HG03521 (cell line): ENCODE measurements at regions not wholly inside any gene's neighbourhood (a gene's known extent, or its start where the extent isn't known, plus 50 kb on each side); places are given as distances from the start of the nearest gene placed in this dataset.
A peak's percentile ranks its signal among the peaks of the same experiment; 100 is the strongest.

Experiments
- ATAC-seq: cut with Tn5 transposase; IDR thresholded peaks from one replicate; pipeline ENCODE4 v1.9.1; 2021; ENCODE audit warnings: mild to moderate bottlenecking, moderate library complexity; ENCODE audit not compliant: unreplicated experiment

DNA sequence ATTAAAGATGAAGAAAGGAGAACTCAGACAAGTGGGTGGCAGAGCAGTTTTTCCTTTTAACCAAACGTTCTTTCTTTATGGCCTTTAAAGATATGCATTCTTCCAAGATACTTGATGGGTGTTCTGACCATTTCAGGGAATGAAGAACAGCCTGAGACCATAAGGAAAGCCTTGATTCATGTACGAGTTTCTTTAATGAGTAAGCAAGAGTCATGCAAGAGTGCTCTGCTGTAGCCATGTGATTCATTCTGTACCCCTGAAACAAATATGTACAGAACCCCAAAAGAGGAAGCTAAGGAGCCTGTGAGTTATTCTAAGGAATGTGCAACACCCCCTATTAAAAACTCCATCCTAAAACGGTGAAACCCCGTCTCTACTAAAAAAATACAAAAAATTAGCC, 372.8 kb downstream of the MTX2 start:
- ATAC-seq = no peak

DNA sequence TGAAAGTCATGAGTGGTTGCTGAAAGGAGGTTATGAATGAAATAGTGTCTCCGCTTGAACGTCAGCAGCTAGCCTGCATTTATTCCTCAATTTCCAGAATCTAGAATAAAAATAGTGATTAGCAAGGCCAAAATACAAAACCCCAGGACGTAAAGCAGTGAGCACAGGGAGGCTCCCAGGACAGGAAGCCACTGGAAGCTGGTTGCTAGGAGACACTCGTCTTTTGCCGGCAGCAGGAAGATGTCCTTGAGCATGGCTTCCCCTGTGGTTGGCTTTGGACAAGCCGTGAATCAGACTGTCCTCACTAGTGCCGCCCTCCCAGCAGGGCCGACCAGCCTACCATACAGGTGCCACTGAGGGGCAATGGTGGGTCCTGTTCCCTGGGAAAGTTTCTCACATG, 374.4 kb downstream of the MTX2 start:
- no peak for ATAC-seq

DNA sequence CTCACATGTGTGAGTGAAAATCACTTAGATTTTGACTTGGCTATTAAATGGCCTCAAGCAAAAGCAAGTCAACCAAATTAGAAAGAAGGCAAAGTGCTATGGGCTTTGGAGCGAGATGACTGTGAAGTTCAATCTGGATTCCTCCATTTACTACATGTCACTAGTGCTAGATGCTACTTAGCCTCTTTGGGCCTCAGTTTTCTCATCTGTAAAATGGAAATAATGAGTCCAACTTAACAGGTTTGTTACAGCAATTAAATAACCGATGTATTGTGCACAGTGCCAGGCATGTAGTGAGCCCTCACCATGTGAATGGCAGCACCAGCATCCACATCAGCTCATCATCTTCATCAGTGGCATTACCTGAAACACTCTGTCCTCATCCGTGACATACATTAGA, 376.3 kb downstream of the MTX2 start:
- ATAC-seq = no peak

DNA sequence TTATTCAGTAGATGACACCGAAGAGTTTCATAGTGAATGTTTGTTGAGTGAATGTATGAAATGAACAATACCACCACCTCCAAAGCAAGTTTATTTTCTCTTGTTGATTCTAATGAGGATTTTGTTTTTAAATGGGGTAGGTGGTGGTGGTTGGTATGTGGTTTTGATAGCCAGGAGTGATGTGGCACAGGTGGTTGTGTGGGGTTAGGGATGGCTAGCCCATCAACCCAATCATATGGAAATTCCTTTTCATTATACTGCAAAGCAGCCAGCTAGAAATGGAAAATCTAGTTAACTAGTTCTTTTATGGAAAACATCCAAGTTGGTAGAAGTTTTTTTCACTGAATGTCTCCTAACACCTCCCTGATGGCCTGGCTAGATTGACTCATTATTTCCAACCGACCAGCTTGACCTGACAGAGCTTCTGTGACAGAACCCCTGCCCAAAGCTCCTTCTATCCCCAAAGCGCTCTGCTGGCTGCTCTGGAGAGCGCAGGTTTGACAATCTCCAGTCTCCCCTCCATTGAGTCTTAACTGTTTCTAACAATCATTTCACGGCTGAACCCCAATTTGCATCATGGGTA, 376.9 kb downstream of the MTX2 start:
- no peak for ATAC-seq

DNA sequence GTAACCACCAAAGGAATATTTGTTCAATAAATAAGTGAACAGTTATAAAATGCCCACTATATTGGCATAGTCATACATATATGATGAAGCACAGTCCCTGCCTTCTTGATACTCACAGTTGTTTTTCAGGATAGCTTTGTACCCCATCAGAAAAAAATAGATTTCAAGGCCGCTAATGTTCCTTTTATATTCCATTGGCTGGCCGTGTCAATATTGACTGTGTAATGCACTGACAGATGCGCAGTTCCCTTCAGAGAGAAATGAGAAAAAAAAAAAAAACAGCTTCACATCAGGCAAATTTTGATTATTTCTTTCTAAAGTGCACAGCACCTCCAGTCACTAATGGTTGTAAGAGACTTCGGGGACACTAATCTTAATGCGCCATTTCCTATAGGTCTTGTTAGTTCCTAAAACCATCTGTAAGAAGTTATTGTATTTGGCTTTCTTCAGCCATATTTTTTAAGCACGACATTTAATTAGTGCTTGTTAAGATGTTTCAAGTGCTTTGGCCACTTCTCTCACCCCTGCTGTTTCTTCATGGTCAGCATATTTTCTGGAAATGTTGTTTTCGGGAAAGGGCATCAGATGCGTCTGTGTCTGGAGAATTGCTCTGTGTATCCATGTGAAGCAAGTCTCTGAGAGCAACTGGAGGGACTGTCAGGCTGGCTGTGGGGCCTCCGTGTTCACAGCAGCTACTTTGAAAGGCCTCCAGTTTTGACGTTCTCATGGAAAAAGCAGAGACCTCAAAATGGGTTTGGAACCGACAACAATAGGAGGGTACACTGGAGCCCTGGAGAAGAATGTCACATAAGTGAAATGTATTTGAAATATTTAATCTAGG, 378.3 kb downstream of the MTX2 start:
- no peak for ATAC-seq

DNA sequence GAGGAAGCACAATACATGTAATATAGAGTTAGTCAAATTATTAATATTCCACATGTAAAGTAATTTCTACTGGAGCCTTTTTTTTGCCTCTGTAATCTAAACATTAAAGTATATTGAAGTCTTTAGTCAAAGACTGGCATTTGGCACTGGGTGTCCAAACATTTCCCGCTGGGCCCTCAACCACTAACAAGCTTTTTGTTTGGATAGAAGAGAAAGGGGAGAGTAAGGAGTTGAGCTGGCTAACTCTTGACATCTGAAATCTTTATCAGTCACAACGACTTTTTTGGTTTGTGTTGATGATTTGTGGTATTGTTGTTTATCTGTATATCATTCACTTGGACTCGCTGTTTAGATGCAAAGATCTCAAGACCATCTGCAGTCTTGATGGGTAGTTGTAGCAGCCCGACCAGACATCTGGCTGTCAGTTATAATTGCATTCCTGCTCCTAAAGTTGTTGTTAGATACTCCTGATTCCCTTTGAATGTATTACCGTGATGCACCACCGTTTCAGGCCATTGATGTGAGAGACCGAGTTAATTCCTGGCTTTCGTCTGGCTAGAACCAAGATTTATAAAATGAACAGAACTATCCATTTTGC, 379.6 kb downstream of the MTX2 start:
- ATAC-seq = no peak

DNA sequence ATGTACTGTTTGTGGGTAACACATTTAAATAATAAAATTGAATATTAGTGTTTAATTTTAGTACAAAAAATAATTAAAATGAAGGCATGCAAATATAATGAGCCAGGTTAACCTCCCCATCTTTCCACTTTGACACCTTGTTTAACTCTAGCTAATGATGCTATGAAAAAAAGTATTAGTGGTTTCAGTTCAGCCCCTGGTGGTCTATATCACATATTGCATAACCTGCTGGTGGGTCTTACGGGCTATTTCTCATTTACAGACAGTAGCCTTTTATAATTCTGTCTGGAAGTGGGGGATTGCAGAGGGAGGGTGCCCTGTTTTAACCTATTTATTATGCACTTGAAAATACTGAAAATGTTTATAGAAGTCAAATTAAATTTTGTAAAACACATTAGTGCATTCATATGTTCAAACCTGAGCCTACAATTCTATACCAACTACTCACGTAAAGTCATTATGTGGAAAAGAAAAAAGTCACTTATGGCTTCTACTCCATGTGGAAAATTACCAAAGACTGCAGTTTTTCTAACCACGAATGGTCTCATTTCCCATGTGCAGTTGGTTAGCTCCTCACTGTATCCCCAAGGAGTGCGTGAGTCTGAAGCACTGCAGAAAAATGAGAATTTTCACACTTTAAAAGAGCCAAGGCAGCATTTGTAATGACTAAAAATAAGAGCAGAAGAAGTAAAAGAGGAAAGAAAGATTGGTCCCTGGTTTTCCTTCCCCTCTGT, 381.0 kb downstream of the MTX2 start:
- ATAC-seq = no peak

DNA sequence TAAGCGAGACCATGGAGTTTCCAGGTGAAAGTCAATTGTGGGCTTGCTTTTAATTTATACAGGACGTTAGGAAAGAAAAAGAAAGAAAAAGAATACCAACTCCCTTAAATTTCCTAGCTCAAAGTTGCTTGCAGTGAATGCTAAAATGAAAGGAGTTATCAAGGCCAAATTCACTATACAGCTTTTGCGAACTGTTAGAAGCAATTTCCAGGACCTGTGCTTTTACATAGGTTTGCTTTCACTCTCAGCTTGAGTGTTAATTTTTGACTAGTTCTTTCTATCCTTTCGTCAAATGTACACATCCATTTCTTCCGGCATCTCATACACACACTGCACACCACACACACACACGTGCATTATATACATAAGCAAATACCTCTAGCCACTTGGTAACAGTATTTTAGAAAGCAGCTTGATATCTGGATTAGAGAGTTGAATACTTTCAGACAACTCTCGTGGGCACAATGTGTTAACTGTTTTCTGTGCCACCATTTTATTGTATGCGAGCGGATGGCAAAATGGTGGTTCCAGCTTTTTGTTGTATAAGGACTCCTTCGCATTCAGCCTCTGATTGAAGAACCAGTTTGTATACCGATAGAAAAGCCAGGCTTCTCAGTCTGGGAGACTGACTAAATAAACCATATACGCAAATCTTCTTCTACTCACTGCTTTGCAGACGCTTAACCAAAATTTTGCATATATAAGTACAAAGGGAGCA, 381.8 kb downstream of the MTX2 start:
- no peak for ATAC-seq

DNA sequence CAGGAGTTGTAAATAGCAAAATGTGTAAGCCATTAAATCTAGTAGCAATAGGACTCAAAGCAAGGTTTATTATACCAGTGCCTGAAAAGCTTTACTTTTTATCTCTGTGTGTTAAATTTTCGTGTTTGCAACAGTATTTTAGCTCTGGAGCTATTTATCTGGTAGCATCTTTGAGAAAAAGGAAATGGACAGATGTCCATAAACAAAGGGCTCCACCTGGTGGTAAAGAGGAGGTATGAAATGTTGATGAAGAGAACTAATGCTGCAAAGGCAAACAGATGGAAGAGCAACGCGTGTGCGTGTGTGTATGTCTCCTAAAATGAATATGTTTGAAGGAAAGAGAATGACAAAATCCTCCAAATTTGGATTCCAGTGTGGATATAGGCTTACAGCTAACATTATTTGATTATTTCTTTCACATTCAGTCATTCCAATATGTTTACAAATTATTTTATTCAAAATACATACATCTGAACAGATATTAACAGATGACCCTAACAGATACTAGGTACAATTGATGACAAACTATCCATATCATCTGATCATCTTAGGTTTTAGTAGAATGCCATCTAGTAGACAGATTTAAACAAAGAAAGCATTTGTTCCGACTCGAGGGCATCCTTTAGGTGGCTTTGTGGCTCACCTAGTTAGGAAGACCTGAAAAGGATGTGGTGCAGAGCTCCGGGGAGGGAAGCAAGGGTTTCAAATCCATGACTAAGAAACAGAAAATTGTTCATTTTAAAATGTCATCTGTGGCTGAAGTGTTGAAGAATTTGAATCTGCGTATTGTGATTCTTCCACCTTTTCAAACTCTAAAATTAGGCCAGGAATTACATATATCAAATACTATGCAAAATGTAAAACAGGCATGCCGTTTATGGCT, 383.3 kb downstream of the MTX2 start:
- peak; percentile 62 for ATAC-seq

DNA sequence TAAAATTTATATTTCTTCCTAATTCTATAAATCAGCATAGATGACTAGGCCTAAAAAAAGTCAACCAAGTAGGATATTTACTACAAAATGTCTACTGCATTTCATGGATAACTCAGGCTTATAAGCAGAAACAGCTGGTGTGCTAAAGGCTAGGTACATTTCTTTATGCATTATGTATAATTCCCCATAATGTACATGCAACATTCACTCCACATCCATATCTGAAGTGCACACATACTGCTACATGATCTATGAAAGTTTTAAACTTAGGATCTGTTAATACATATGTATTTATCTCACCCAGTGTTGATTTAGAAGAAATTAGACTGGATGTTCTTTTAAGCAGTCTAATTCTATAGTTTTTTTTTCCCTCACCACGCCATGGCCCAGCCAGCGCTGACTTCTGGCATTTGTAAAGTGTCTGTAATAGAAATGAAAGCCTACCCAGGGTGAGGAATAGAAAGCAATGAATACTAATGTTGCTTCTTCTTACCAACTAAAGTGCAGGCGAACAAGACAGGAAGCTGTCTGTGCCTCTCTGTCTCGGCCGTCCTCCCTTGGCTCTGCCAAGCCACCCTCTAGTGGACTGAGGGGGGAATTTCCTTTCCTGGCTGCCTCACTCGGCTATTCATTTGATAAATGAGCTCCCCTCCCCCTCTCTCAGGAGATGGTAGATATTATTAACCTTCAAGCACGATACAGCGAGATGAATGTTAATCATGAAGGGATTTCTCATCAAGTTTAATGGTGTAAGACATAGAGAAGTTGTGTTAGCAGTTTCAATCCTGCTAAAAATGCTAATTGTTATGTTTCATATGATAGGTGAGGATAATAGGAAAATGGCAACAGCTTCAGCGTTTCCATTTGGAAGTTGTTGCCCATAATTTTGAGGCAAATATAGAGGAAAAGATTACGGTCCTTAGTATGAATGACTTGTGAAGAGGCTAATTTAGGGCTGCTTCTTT, 384.5 kb downstream of the MTX2 start:
- peak; percentile 89 for ATAC-seq

DNA sequence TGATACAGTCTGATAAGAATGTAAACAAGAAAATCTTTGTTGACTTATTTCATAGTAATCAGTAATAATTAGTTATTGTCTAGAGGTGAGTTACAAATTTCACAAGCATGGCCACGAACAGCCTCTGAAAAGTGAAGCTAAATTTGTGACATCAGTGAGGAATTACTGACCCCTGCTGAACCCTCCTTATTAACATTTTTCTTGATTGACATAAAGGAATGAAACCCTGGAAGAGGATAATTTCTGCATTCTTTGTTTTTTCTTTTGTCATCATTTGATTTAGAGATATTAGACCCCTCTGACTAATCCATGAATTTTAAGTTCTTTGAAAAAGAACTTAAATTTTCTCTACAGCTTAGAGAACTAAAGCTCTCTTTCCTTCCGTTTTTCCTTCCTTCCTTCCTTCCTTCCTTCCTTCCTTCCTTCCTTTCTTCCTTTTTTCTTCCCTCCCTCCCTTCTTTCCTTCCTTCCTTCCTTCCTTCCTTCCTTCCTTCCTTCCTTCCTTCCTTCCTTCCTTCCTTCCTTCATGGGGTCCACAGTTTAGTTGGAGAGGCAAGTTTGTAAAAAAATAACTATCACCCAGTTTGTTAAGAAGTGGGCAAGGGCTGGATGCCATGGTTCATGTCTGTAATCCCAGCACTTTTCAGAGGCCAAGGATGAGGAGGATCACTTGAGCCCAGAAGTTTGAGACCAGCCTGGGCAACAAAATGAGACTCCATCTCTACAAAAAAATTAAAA, 387.0 kb downstream of the MTX2 start:
- no peak for ATAC-seq

DNA sequence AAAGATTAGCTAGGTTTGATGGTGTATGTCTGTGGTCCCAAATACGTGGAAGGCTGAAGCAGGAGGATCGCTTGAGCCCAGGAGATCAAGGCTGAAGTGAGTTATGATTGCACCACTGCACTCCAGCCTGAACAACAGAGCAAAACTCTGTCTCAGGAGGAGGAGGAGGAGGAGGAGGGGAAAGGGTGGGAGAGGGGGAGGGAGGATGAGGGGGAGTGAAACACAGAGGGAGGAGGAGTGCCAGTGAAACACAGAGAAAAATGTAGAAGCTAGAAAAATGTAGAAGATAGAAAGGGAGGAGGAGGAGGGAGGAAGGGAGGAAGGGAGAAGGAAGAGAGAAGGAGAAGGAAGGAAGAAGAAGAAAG, 387.5 kb downstream of the MTX2 start:
- ATAC-seq = no peak

DNA sequence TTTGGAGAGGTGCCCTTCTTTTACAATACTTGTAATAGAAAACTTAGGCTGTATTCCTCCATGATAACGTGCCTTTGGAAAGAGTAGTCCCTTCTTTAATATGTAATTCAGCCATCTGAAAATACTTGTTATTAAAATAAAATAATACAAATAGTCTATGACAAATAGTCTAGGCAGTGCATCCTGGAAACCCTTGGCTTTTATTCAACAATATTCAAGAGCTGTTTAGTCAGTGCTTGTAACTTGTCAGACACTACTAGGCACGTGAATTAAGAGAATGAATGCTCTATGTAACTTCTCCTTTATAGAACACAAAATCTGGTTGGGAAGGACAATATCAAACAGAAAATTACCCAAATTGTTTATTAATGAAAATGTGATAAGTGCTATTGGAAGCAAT, 388.2 kb downstream of the MTX2 start:
- no peak for ATAC-seq

DNA sequence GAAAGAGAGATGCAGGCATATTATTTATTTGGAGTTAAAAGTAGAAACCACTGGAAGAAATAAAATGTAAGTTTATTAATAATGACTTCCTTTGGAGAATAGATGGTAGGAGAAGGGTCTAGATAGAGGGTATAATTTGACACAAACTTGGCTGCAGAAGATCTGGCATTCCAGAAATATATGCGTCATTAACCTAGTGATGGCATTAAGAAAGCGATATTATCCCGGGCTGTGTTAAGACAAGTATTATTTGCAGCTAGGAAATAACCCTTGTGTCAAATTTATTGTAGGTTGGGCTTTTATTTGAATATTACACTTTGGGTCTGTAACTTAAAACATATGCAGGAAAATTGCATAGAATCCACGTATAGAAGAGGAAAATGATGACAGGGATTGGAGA, 389.5 kb downstream of the MTX2 start:
- ATAC-seq = no peak

DNA sequence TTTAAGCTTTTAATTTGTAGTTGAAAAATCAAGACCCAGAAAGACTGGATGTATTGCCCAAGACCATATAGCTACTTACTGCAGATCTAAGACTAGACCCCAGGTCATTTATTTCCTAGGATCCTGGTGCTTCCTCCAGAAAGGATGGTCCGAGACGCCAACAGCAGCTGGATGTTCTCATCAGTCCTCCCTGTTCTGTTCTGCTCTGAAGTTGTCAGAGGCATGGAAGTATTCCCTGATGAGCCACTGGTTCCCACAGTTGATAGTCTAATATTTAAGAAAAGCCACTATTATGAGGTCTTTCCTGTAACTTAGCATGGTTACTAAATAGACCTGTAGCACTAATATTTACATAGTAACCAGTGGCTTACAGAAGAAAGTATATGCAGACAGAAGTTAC, 393.5 kb downstream of the MTX2 start:
- no peak for ATAC-seq

DNA sequence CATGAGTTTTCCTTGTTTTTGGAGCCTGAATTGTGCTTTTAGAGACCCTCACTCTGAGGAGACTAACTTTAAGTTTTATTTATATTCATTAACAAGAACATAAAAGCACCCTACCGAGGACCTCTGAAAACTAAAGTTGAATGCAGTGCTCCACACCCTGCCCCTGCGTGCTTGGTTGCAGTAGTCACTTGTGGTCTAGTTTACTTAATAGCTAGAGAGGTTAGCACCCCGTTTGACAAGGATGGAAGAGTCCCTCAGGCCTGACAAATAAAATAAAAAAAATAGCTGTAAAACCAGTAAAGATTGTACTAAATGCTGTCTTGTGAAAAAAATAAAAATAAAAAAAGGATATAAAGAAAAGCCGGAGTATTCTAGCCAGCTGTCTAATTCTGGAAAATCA, 395.2 kb downstream of the MTX2 start:
- ATAC-seq = no peak

DNA sequence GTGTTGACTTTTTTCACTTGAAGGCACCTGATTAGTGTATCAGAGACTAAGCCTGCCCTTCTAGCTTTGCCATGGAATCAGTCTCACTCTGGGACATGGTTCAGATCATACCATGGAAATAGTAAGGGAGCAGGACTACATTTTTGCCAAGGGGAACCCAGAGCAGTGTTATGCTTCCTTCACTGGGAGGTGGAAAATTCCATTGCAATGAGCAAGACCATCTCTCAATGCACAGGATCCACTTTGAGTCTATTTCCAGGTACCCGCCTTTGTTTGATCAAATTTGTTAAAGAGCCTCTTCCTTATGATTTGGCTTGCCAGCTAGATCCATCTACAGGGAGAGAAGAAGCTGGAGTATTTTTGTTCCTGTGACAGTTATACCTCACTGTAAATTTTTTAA, 395.8 kb downstream of the MTX2 start:
- no peak for ATAC-seq

DNA sequence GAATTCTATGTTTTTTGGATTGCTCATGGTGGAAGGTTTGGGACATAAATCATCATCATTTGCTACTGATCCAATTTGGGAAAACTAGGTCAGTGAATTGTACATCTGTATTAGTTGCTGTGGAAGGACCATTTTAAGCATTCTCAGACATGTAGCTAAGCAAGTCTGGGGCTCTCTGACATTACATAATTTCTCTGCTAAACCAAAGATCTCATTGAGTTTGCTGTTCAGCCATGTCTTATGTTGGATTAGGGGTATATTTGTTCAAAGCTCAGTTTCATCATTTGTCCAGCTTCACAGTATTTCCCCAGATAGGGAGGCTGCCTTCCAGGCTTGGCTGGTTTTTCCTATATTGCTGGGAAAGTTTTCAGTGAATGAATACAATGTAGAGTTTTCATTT, 399.7 kb downstream of the MTX2 start:
- no peak for ATAC-seq
